ENCODE measurements at regions not wholly inside any gene's neighbourhood (a gene's known extent, or its start where the extent isn't known, plus 50 kb on each side); places are given as distances from the start of the nearest gene placed in this dataset.
A peak's percentile ranks its signal among the peaks of the same experiment; 100 is the strongest.

GRCh38 chr7:155206318-155207020 is 91.2 kb upstream of the INSIG1 start:
- TF ChIP-seq FOSL1 (IDR thresholded peaks at IDR 0.05; ENCODE audit: low read depth) (no peak), CEBPB (IDR thresholded peaks at IDR 0.05; ENCODE audit: low read depth) (no peak), ATF3 (IDR thresholded peaks at IDR 0.05) (no peak), ZNF274 (IDR thresholded peaks at IDR 0.05; ENCODE audit: low read depth, low read length) (no peak), REST (IDR thresholded peaks at IDR 0.05; ENCODE audit: low read depth) (no peak), POLR2AphosphoS5 (IDR thresholded peaks at IDR 0.05; ENCODE audit: low read depth, low read length) (no peak), SRF (IDR thresholded peaks at IDR 0.05; ENCODE audit: low read depth) (no peak), EZH2phosphoT487 (IDR thresholded peaks at IDR 0.05; ENCODE audit: borderline replicate concordance) (no peak), JUND (IDR thresholded peaks at IDR 0.05) (no peak), ZBTB33 (IDR thresholded peaks at IDR 0.05; ENCODE audit: extremely low read depth, insufficient replicate concordance, low read length) (no peak), ZFX (IDR thresholded peaks at IDR 0.05) (no peak), YY1 (IDR thresholded peaks at IDR 0.05; ENCODE audit: extremely low read depth, insufficient replicate concordance, low read depth, low read length) (no peak), CBX3 (IDR thresholded peaks at IDR 0.05; ENCODE audit: low read depth) (no peak), SIN3A (IDR thresholded peaks at IDR 0.05; ENCODE audit: low read depth) (no peak), RAD21 (IDR thresholded peaks at IDR 0.05; ENCODE audit: low read depth) (no peak), POLR2A (IDR thresholded peaks at IDR 0.05; ENCODE audit: borderline replicate concordance, extremely low read depth, insufficient read depth, insufficient read length) (no peak), TCF7L2 (IDR thresholded peaks at IDR 0.05; ENCODE audit: borderline replicate concordance, extremely low read depth, insufficient read depth, insufficient read length) (no peak)
- no peaks in the 10 kb centered on the region for H3K36me3 ChIP-seq (ENCODE audit: control insufficient read depth in 1 of 2, insufficient read depth in 2 of 2, low read length in 2 of 2)
- CTCF ChIA-PET = no interaction called here
- H3K4me2 ChIP-seq (ENCODE audit: low read length) = peak overlapping the region; percentile 63
- H3K4me1 ChIP-seq (ENCODE audit: control insufficient read depth in 1 of 2, insufficient read depth in 2 of 2, low read length in 2 of 2) = peaks cover 30 to 51% of the 10 kb centered on the region in 2 experiments
- H3K27me3 ChIP-seq (ENCODE audit: insufficient read depth, low read length) = no peaks in the 10 kb centered on the region
- H3K4me3 ChIP-seq (replicated peaks in 1 of 2; ENCODE audit: low read depth in 1 of 2, low read length in 2 of 2) = peak overlapping the region in 1 of 2 experiments; percentile 32; a peak in 2 of 4 replicates
- H3K9ac ChIP-seq (ENCODE audit: low read length) = peak overlapping the region; percentile 43
- no peak overlapping the region; the same call in 1 of the 2 replicates for H3K27ac ChIP-seq (ENCODE audit: low read depth, low read length)
- DNase-seq (ENCODE audit: low read depth, low spot score) (no peak), ATAC-seq (no peak)
- no peak overlapping the region for H2AFZ ChIP-seq (ENCODE audit: low read depth, low read length, poor library complexity, severe bottlenecking)
- RAD21 ChIA-PET (ENCODE audit: low non-redundant PET in 1 of 2, low total read pairs in 2 of 2, uncharacterized antibody in 2 of 2, unreplicated experiment in 2 of 2) = no interaction called here
- H3K79me2 ChIP-seq (ENCODE audit: insufficient read depth, low read length) = no peaks in the 10 kb centered on the region
- intact Hi-C loops (cut with micrococcal nuclease) = loop anchor here (5.0 kb wide), 1 partner anchor 204 kb away; the partner anchor contains the start of gene PAXIP1
- H3K9me3 ChIP-seq (ENCODE audit: control insufficient read depth in 1 of 2, insufficient read depth in 1 of 2, low read depth in 1 of 2, low read length in 2 of 2) = no peaks in the 10 kb centered on the region
- POLR2A ChIA-PET = no interaction called here
- H4K20me1 ChIP-seq (ENCODE audit: insufficient read depth) = no peaks in the 10 kb centered on the region
- no TSS peak for BruUV-seq (replicated peaks)
- no peaks in the 10 kb centered on the region for H3K9me2 ChIP-seq (ENCODE audit: insufficient read depth)
